ENCODE measurements at regions not wholly inside any gene's neighbourhood (a gene's known extent, or its start where the extent isn't known, plus 50 kb on each side); places are given as distances from the start of the nearest gene placed in this dataset.

DNA sequence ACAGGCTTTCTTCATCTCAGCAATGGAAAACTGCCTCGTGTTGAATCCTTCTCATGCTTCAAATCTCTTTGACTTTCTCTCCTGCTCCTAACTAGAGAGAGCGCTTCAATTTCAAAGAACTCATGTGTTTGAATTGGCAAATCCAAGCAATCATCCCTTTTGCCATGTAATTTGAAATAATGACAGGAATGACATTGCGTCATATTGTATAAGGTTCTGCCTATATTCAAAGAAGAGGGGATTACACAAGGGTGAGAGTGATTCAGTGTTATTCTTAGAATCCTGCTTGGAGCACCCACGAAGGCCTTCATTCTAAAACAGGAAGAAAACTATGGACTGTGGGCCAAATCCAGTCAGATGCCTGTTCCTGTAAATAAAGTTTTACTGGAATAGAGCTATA is 720.6 kb downstream of the JRKL start:
- Histone ChIP-seq H3K4me3 (ENCODE audit: low read depth, low read length) (no peak overlapping the region), H3K4me1 (no peaks in the 10 kb centered on the region)
- no peak for DNase-seq

DNA sequence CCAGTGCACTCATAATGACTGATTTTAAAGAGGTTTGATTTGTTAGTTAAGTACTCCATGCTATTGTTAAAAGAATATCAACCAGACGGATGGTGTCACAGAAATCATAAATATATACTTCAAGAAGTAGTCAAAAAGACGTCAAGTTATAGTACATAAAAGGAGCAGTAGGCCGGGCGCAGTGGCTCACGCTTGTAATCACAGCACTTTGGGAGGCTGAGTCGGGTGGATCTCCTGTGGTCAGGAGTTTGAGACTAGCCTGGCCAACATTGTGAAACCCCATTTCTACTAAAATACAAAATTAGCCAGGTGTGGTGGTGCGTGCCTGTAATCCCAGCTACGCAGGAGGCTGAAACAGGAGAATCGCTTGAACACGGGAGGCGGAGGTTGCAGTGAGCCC is 721.7 kb downstream of the JRKL start:
- H3K4me3 ChIP-seq (ENCODE audit: low read depth, low read length) = no peak overlapping the region
- no peaks in the 10 kb centered on the region for H3K27me3 ChIP-seq
- H3K4me1 ChIP-seq = no peaks in the 10 kb centered on the region
- no peak for DNase-seq
- no peaks in the 10 kb centered on the region for H3K36me3 ChIP-seq
- TF ChIP-seq, protein P1, sequence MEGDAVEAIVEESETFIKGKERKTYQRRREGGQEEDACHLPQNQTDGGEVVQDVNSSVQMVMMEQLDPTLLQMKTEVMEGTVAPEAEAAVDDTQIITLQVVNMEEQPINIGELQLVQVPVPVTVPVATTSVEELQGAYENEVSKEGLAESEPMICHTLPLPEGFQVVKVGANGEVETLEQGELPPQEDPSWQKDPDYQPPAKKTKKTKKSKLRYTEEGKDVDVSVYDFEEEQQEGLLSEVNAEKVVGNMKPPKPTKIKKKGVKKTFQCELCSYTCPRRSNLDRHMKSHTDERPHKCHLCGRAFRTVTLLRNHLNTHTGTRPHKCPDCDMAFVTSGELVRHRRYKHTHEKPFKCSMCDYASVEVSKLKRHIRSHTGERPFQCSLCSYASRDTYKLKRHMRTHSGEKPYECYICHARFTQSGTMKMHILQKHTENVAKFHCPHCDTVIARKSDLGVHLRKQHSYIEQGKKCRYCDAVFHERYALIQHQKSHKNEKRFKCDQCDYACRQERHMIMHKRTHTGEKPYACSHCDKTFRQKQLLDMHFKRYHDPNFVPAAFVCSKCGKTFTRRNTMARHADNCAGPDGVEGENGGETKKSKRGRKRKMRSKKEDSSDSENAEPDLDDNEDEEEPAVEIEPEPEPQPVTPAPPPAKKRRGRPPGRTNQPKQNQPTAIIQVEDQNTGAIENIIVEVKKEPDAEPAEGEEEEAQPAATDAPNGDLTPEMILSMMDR (IDR thresholded peaks at IDR 0.05; ENCODE audit: low read depth, low read length) = no peak
- no peaks in the 10 kb centered on the region; the same call in 1 of the 2 replicates for H3K9me3 ChIP-seq

More for the DNA sequence above, 720.6 kb downstream of the JRKL start:
- TF ChIP-seq, protein P1 (IDR thresholded peaks at IDR 0.05; ENCODE audit: low read depth, low read length) = no peak
- no peaks in the 10 kb centered on the region for H3K27me3 ChIP-seq
- H3K36me3 ChIP-seq = no peaks in the 10 kb centered on the region
- no peaks in the 10 kb centered on the region; the same call in 1 of the 2 replicates for H3K9me3 ChIP-seq

DNA sequence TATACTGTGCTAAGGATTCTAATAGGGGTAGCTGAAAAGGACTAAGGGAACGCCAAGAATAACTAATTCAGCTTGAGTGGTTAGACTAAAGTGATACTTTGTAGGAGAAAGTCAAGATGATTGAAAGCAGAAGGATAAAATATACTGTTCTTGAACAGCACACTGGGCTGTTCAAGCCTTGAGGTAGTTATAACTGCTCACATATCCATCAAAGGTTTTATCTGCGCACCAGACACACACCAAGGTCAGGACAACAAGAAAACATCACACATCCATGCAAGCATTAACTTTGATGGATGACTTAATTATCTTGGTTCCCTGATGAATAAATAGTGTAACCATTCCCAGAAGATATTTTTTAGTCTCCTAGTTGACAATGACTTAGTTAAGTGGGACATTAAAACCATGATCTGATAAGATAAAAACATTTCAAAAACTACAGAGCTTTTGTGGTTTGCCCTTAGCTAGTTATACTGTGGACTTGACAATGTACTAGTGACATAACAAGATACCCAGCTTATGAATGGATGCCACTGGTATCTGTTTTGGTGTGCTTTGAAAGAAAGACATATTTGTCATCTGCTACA is 728.9 kb downstream of the JRKL start:
- H3K27me3 ChIP-seq = no peaks in the 10 kb centered on the region
- DNase-seq = peak; percentile 29
- H3K4me1 ChIP-seq = peaks cover 13% of the 10 kb centered on the region
- TF ChIP-seq, protein P1 (IDR thresholded peaks at IDR 0.05; ENCODE audit: low read depth, low read length) = no peak
- H3K4me3 ChIP-seq (ENCODE audit: low read depth, low read length) = no peak overlapping the region
- H3K9me3 ChIP-seq = no peaks in the 10 kb centered on the region
- no peaks in the 10 kb centered on the region for H3K36me3 ChIP-seq

DNA sequence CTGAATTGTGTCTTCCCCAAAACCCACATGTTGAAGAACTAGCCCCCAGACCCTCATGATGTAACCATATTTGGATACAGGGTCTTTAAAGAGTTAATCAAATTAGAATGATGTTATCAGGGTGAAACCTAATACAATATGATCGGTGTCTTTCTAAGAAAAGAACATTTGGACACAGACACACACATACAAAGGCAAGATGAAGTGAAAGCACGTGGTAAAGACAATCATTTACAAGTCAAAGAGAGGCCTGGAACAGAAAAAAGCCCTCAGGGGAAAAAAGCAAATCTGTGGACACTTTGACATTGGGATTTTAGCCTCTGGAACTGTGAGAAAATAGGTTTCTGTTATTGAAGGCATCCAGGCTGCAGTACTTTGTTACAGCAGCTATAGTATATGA is 733.4 kb downstream of the JRKL start:
- Histone ChIP-seq H3K4me1 (peaks cover 15% of the 10 kb centered on the region), H3K9me3 (0 out of 2 replicates have a peak, but pooled peaks cover 2% of the 10 kb centered on the region), H3K4me3 (ENCODE audit: low read depth, low read length) (no peak overlapping the region), H3K36me3 (no peaks in the 10 kb centered on the region), H3K27me3 (no peaks in the 10 kb centered on the region)
- peak; percentile 23 for DNase-seq
- TF ChIP-seq, protein P1 (IDR thresholded peaks at IDR 0.05; ENCODE audit: low read depth, low read length) = no peak

DNA sequence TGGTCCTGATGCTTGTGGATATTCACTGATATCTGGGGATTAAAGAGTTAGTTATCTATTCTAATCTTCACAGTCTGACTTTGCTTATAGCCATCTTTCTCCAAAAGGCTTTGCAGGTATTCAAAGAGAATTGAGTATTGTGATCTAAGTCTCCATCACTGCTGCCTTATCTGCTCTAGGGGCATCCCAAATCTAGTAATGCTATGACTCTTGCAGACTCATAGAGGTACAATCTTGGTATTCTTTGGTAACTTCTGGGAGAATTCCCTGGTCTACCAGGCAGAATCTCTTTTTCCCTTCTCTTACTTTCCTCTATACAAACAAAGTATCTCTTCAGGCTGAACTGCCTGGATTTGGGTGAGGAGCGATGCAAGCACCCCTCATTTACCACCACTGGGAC is 746.3 kb downstream of the JRKL start:
- no peaks in the 10 kb centered on the region for H3K27me3 ChIP-seq
- TF ChIP-seq, protein P1 (IDR thresholded peaks at IDR 0.05; ENCODE audit: low read depth, low read length) = no peak
- no peaks in the 10 kb centered on the region for H3K9me3 ChIP-seq
- no peak for DNase-seq
- no peak overlapping the region for H3K4me3 ChIP-seq (ENCODE audit: low read depth, low read length)
- no peaks in the 10 kb centered on the region for H3K4me1 ChIP-seq
- no peaks in the 10 kb centered on the region for H3K36me3 ChIP-seq

DNA sequence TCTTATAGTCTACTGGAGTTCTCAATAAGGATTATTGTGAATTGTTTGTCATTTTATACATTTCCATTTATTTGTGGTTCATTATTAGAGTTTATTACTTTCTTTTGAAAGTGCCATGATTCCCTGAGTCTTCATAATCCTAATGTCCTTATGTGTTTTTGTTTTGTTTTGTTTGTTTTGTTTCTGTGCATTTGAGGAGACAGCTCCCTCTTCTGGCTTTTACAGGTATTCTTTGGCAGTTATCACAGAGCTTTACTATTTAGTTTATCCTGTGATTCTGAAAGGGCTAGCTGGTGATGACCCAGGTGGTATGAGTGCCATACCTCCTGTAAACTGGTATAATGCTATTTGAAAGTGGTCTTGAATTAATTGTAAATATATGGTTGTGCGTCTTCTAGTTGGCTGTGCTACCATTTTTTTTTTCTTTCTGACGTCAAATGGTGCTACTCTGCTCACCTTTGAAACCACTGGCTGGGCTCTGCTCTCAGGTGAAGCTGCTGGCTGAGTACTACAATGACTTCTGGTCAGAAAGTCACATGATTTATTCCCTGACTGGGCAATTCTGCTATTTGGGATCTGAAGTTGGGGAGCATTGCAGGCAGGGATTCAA is 751.2 kb downstream of the JRKL start:
- Histone ChIP-seq H3K4me1 (no peaks in the 10 kb centered on the region), H3K27me3 (no peaks in the 10 kb centered on the region), H3K36me3 (no peaks in the 10 kb centered on the region), H3K4me3 (ENCODE audit: low read depth, low read length) (no peak overlapping the region), H3K9me3 (no peaks in the 10 kb centered on the region)
- TF ChIP-seq, protein P1 (IDR thresholded peaks at IDR 0.05; ENCODE audit: low read depth, low read length) = peak; percentile 85
- peak; percentile 20 for DNase-seq

Measured in BE2C (cell line).